ENCODE measurements at regions not wholly inside any gene's neighbourhood (a gene's known extent, or its start where the extent isn't known, plus 50 kb on each side); places are given as distances from the start of the nearest gene placed in this dataset.

- H3K27ac Mint-ChIP-seq (ENCODE audit: unreplicated experiment): peak overlapping the region; percentile 21
- no peaks in the 10 kb centered on the region for H3K9me3 Mint-ChIP-seq
- DNase-seq (ENCODE audit: low read depth, low spot score): no peak
- no peaks in the 10 kb centered on the region for H3K36me3 Mint-ChIP-seq (ENCODE audit: low read depth)
- TF ChIP-seq, protein P1, sequence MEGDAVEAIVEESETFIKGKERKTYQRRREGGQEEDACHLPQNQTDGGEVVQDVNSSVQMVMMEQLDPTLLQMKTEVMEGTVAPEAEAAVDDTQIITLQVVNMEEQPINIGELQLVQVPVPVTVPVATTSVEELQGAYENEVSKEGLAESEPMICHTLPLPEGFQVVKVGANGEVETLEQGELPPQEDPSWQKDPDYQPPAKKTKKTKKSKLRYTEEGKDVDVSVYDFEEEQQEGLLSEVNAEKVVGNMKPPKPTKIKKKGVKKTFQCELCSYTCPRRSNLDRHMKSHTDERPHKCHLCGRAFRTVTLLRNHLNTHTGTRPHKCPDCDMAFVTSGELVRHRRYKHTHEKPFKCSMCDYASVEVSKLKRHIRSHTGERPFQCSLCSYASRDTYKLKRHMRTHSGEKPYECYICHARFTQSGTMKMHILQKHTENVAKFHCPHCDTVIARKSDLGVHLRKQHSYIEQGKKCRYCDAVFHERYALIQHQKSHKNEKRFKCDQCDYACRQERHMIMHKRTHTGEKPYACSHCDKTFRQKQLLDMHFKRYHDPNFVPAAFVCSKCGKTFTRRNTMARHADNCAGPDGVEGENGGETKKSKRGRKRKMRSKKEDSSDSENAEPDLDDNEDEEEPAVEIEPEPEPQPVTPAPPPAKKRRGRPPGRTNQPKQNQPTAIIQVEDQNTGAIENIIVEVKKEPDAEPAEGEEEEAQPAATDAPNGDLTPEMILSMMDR (conservative IDR thresholded peaks at IDR 0.05): no peak
- no peaks in the 10 kb centered on the region for H3K27me3 Mint-ChIP-seq (ENCODE audit: low read depth)
- no peaks in the 10 kb centered on the region for H3K4me1 Mint-ChIP-seq
- no peak overlapping the region for H3K4me3 Mint-ChIP-seq
Observed at GRCh38 chr3:161600173-161600572, 103.6 kb downstream of the OTOL1 start.

DNA sequence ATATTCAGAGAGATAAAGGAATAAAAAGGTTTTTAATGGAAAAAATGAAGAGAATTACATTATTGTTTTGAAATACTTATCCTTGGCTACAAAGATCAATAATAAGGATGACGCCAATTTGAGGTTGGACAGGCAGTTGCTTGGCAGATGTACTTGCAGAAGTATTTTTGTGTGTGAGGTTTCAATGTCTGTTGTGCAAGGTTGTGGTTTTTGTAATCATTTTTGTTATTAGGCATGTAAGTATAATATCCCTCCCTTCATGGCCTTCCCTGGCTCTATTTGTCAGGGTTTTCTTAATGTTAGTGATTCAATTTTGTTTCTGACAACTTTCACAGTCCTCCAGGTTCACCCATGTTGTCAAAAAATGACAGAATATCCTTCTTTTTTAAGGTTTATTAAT, 105.9 kb downstream of the OTOL1 start:
- H3K27me3 Mint-ChIP-seq (ENCODE audit: low read depth): no peaks in the 10 kb centered on the region
- H3K4me3 Mint-ChIP-seq: no peak overlapping the region
- no peaks in the 10 kb centered on the region for H3K36me3 Mint-ChIP-seq (ENCODE audit: low read depth)
- no peaks in the 10 kb centered on the region for H3K9me3 Mint-ChIP-seq
- no peak overlapping the region for H3K27ac Mint-ChIP-seq (ENCODE audit: unreplicated experiment)
- DNase-seq (ENCODE audit: low read depth, low spot score): no peak
- H3K4me1 Mint-ChIP-seq: no peaks in the 10 kb centered on the region
- TF ChIP-seq, protein P1 (conservative IDR thresholded peaks at IDR 0.05): no peak

DNA sequence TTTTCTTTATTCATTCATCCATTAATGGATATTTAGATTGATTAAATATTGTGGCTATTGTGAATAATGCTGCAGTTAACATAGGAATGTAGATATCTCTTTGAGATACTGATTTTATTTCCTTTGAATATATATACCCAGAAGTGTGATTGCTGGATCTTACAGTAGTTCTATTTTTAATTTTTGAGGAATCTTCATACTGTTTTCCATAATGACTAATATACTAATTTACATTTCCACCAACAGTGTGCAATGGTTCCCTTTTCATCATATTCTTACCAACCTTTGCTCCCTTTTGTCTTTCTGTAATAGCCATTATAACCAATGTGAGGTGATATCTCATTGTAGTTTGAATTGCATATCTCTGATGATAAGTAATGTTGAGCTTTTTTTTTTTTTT, 106.3 kb downstream of the OTOL1 start:
- Mint-ChIP-seq H3K4me1 (no peaks in the 10 kb centered on the region), H3K9me3 (no peaks in the 10 kb centered on the region), H3K4me3 (no peak overlapping the region), H3K27ac (ENCODE audit: unreplicated experiment) (no peak overlapping the region), H3K36me3 (ENCODE audit: low read depth) (no peaks in the 10 kb centered on the region), H3K27me3 (ENCODE audit: low read depth) (no peaks in the 10 kb centered on the region)
- DNase-seq (ENCODE audit: low read depth, low spot score): no peak
- TF ChIP-seq, protein P1 (conservative IDR thresholded peaks at IDR 0.05): no peak

DNA sequence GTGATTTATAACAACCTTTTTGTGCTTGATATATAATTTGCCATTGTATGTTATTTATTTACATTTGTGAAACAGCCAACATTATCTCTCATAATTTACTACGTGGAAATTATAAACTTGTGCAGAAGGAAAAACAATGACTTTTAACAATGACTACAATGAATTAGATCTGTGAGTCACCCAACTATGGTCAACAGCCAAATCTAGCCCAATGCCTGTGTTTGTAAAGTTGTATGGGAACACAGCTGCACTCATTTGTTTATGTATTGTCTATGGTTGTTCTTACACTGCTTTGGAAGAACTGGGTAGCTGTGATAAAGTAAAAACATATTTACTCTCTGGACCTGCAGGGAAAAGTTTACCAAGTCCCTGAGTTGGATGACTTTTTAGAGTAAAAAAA, 110.4 kb downstream of the OTOL1 start:
- H3K4me3 Mint-ChIP-seq: no peak overlapping the region

GRCh38 chr3:161619351-161619750, 122.7 kb downstream of the OTOL1 start:
- Mint-ChIP-seq H3K27ac (ENCODE audit: unreplicated experiment) (no peak overlapping the region), H3K27me3 (ENCODE audit: low read depth) (no peaks in the 10 kb centered on the region), H3K36me3 (ENCODE audit: low read depth) (no peaks in the 10 kb centered on the region), H3K4me3 (no peak overlapping the region), H3K9me3 (peaks cover 3% of the 10 kb centered on the region), H3K4me1 (no peaks in the 10 kb centered on the region)
- TF ChIP-seq, protein P1 (conservative IDR thresholded peaks at IDR 0.05): no peak
- no peak for DNase-seq (ENCODE audit: low read depth, low spot score)

More for the DNA sequence above, 110.4 kb downstream of the OTOL1 start:
- H3K4me1 Mint-ChIP-seq: no peaks in the 10 kb centered on the region
- no peak for DNase-seq (ENCODE audit: low read depth, low spot score)
- no peaks in the 10 kb centered on the region for H3K27me3 Mint-ChIP-seq (ENCODE audit: low read depth)
- H3K36me3 Mint-ChIP-seq (ENCODE audit: low read depth): peaks cover 4% of the 10 kb centered on the region
- TF ChIP-seq, protein P1 (conservative IDR thresholded peaks at IDR 0.05): no peak
- H3K9me3 Mint-ChIP-seq: peaks cover 7% of the 10 kb centered on the region
- H3K27ac Mint-ChIP-seq (ENCODE audit: unreplicated experiment): no peak overlapping the region

DNA sequence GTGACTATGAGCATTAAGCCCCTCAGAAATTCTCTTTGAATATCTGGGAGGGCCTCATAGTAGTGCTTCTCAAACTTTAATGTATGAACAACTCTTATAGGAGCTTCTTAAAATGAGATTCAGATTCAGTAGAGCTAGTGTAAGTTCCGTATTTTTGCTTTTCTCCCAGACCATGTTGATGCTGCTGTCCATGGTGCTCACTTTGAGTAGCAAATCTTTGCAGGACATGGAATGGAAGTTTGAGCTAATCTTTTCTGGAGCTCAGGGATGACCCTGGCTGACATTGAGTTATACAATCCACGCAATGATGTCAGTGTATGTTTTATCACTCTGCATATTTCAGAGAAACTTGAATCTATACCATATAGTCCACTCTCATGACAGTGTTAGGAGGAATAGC, 134.2 kb downstream of the OTOL1 start:
- Mint-ChIP-seq H3K36me3 (ENCODE audit: low read depth) (no peaks in the 10 kb centered on the region), H3K4me1 (no peaks in the 10 kb centered on the region), H3K9me3 (no peaks in the 10 kb centered on the region), H3K27me3 (ENCODE audit: low read depth) (peaks cover 2% of the 10 kb centered on the region), H3K4me3 (no peak overlapping the region), H3K27ac (ENCODE audit: unreplicated experiment) (no peak overlapping the region)
- TF ChIP-seq, protein P1 (conservative IDR thresholded peaks at IDR 0.05): no peak
- DNase-seq (ENCODE audit: low read depth, low spot score): no peak

Data from neural crest cell (in vitro differentiated cells).